ENCODE measurements at regions not wholly inside any gene's neighbourhood (a gene's known extent, or its start where the extent isn't known, plus 50 kb on each side); places are given as distances from the start of the nearest gene placed in this dataset.

GRCh38 chr2:42979870-42980763 lies 187.7 kb upstream of the HAAO start:
- H3K9me3 Mint-ChIP-seq (ENCODE audit: low read depth, unreplicated experiment): peaks cover 9% of the 10 kb centered on the region
- TF ChIP-seq CTCF (IDR thresholded peaks at IDR 0.05; ENCODE audit: unreplicated experiment): no peak
- peaks cover 90% of the 10 kb centered on the region for H3K4me1 Mint-ChIP-seq (ENCODE audit: low read depth, unreplicated experiment)
- H3K36me3 Mint-ChIP-seq (ENCODE audit: insufficient read depth, unreplicated experiment): peaks cover 29% of the 10 kb centered on the region
- CTCF ChIA-PET: interaction anchor here (1.0 to 2.9 kb wide), 8 partner anchors 18 to 247 kb away, joined by 3 to 24 read pairs (median 6); partner anchors contain the start of gene ZFP36L2
- intact Hi-C loops (cut with micrococcal nuclease; ENCODE audit: unreplicated experiment): loop anchor here (1.0 to 2.0 kb wide), 4 partner anchors 25 to 241 kb away; no protein-coding TSS in a partner anchor
- DNase-seq: no peak
- BruUV-seq (replicated peaks): no TSS peak
- H3K4me3 Mint-ChIP-seq (ENCODE audit: low read depth, unreplicated experiment): peak overlapping the region; percentile 22
- H3K27me3 Mint-ChIP-seq (ENCODE audit: unreplicated experiment): no peaks in the 10 kb centered on the region
- peak overlapping the region; percentile 75 for H3K27ac Mint-ChIP-seq (ENCODE audit: unreplicated experiment)

- no peak for TF ChIP-seq CTCF (IDR thresholded peaks at IDR 0.05; ENCODE audit: unreplicated experiment)
- no TSS peak for BruUV-seq (replicated peaks)
- H3K27me3 Mint-ChIP-seq (ENCODE audit: unreplicated experiment): no peaks in the 10 kb centered on the region
- peak overlapping the region; percentile 22 for H3K4me3 Mint-ChIP-seq (ENCODE audit: low read depth, unreplicated experiment)
- DNase-seq: peak; percentile 88
- CTCF ChIA-PET: interaction anchor here (1.0 to 2.9 kb wide), 9 partner anchors 15 to 247 kb away, joined by 3 to 24 read pairs (median 5); partner anchors contain the start of gene ZFP36L2
- H3K9me3 Mint-ChIP-seq (ENCODE audit: low read depth, unreplicated experiment): peaks cover 9% of the 10 kb centered on the region
- H3K27ac Mint-ChIP-seq (ENCODE audit: unreplicated experiment): peak overlapping the region; percentile 75
- intact Hi-C loops (cut with micrococcal nuclease; ENCODE audit: unreplicated experiment): loop anchor here (1.0 to 2.0 kb wide), 4 partner anchors 26 to 241 kb away; no protein-coding TSS in a partner anchor
- peaks cover 24% of the 10 kb centered on the region for H3K36me3 Mint-ChIP-seq (ENCODE audit: insufficient read depth, unreplicated experiment)
- peaks cover 90% of the 10 kb centered on the region for H3K4me1 Mint-ChIP-seq (ENCODE audit: low read depth, unreplicated experiment)
These were observed 187.1 kb upstream of the HAAO start for GRCh38 chr2:42979416-42979869.

- BruUV-seq (replicated peaks): no TSS peak
- intact Hi-C loops (cut with micrococcal nuclease; ENCODE audit: unreplicated experiment): loop anchor here (1.0 to 2.0 kb wide), 4 partner anchors 26 to 242 kb away; no protein-coding TSS in a partner anchor
- no peak for TF ChIP-seq CTCF (IDR thresholded peaks at IDR 0.05; ENCODE audit: unreplicated experiment)
- CTCF ChIA-PET: interaction anchor here (1.0 to 2.9 kb wide), 12 partner anchors 14 to 505 kb away, joined by 3 to 24 read pairs (median 4); partner anchors contain the start of gene ZFP36L2
- peak overlapping the region; percentile 75 for H3K27ac Mint-ChIP-seq (ENCODE audit: unreplicated experiment)
- DNase-seq: no peak
- H3K4me1 Mint-ChIP-seq (ENCODE audit: low read depth, unreplicated experiment): peaks cover 90% of the 10 kb centered on the region
- peaks cover 9% of the 10 kb centered on the region for H3K9me3 Mint-ChIP-seq (ENCODE audit: low read depth, unreplicated experiment)
- H3K27me3 Mint-ChIP-seq (ENCODE audit: unreplicated experiment): no peaks in the 10 kb centered on the region
- peaks cover 26% of the 10 kb centered on the region for H3K36me3 Mint-ChIP-seq (ENCODE audit: insufficient read depth, unreplicated experiment)
- no peak overlapping the region for H3K4me3 Mint-ChIP-seq (ENCODE audit: low read depth, unreplicated experiment)
These were observed 186.6 kb upstream of the HAAO start for GRCh38 chr2:42978887-42979415.

GRCh38 chr2:42978175-42978886 lies 185.9 kb upstream of the HAAO start:
- Mint-ChIP-seq H3K36me3 (ENCODE audit: insufficient read depth, unreplicated experiment) (peaks cover 32% of the 10 kb centered on the region), H3K4me3 (ENCODE audit: low read depth, unreplicated experiment) (no peak overlapping the region), H3K27ac (ENCODE audit: unreplicated experiment) (peak overlapping the region; percentile 75), H3K4me1 (ENCODE audit: low read depth, unreplicated experiment) (peaks cover 89% of the 10 kb centered on the region), H3K9me3 (ENCODE audit: low read depth, unreplicated experiment) (peaks cover 9% of the 10 kb centered on the region), H3K27me3 (ENCODE audit: unreplicated experiment) (no peaks in the 10 kb centered on the region)
- intact Hi-C loops (cut with micrococcal nuclease; ENCODE audit: unreplicated experiment): loop anchor here (2.0 kb wide), 2 partner anchors 32 to 242 kb away; no protein-coding TSS in a partner anchor
- no TSS peak for BruUV-seq (replicated peaks)
- peak; percentile 74 for DNase-seq
- TF ChIP-seq CTCF (IDR thresholded peaks at IDR 0.05; ENCODE audit: unreplicated experiment): no peak
- CTCF ChIA-PET: interaction anchor here (0.7 to 2.9 kb wide), 9 partner anchors 14 to 505 kb away, joined by 3 to 24 read pairs (median 4); partner anchors contain the start of gene ZFP36L2

Data from Calu3 (cell line).